ENCODE measurements at regions not wholly inside any gene's neighbourhood (a gene's known extent, or its start where the extent isn't known, plus 50 kb on each side); places are given as distances from the start of the nearest gene placed in this dataset.

DNA sequence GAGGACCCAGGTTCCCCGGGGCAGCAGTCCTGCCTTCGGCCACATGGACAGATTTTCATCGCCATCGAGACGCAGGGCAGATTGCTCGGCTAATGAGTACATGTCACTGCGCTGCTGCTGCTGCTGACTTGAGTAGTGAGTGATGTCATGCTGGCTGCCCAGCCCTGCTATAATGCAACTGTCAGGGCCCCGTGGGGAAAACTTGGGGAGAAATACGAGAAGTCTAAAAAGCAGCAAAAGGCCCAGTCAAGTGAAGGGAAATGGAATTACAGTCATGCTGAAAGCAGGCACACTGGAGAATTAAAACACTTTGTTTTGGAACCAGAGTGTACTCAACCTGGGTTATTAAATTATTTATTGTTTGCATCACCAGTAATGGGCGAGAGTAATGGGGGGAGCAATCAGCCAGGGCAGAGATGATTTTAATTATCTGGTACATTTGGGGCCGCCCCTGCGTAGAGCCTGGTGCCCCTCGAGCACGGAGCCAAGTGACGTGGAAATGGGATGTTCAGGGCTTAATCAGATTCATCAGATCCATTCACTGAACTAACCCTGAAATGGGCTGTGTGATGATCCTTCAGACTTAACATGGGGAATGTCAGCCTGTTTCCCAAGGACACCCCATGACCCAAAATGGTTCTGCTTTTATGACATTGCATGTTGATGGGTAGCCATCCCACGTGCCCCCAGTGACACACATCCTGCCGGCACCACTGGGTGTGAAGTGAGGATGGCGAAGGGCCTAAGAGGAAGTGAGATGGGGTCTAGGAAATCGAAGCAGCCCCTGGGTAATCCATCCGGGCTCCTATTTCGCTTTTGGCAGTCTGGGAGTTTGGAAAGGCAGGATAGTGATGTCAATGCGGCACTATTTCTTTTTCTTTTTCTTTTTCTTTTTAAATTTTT is 241.6 kb upstream of the CADM1 start:
- Histone ChIP-seq H3K79me2 (ENCODE audit: insufficient read depth, low read length) (no peaks in the 10 kb centered on the region), H2AFZ (ENCODE audit: low read length) (no peak overlapping the region), H4K20me1 (ENCODE audit: insufficient read depth, low read length) (no peaks in the 10 kb centered on the region), H3K4me3 (replicated peaks in 1 of 3; ENCODE audit: insufficient read depth in 1 of 3, low read depth in 2 of 3, low read length in 3 of 3) (no peak overlapping the region), H3K36me3 (replicated peaks in 1 of 2; ENCODE audit: control insufficient read depth in 1 of 2, insufficient read depth in 2 of 2, low read length in 2 of 2) (no peaks in the 10 kb centered on the region), H3K9me3 (ENCODE audit: low read length) (no peaks in the 10 kb centered on the region), H3K4me1 (ENCODE audit: insufficient read depth, low read length) (no peaks in the 10 kb centered on the region), H3K27ac (ENCODE audit: extremely low read length, insufficient read depth, low read length) (no peak overlapping the region), H3K27me3 (ENCODE audit: control insufficient read depth in 1 of 2, insufficient read depth in 2 of 2, low read length in 2 of 2) (peaks cover 0 to 15% of the 10 kb centered on the region in 2 experiments; a peak in 3 of 5 replicates), H3K9ac (ENCODE audit: insufficient read depth, low read depth, low read length) (no peak overlapping the region), H3K4me2 (ENCODE audit: low read depth, low read length) (no peak overlapping the region)
- intact Hi-C loops (cut with micrococcal nuclease; ENCODE audit: unreplicated experiment) (no loop called here), in situ Hi-C loops (cut with HindIII; ENCODE audit: extremely low pct_ligation_motif_present, low pct_unique_long_range_greater_than_20kb) (no loop called here)
- FAIRE-seq (no peak), ATAC-seq (no peak), DNase-seq (ENCODE audit: low spot score) (no peak)
- ChIA-PET POLR2A (no interaction called here), CTCF (ENCODE audit: low intra/inter-chr PET ratio, low total read pairs) (no interaction called here)
- BruUV-seq (replicated peaks), result no TSS peak
- 44% methylated on average over 20 of the region's 22 CpGs for WGBS (ENCODE audit: low lambda C conversion rate)
- TF ChIP-seq, protein P1, sequence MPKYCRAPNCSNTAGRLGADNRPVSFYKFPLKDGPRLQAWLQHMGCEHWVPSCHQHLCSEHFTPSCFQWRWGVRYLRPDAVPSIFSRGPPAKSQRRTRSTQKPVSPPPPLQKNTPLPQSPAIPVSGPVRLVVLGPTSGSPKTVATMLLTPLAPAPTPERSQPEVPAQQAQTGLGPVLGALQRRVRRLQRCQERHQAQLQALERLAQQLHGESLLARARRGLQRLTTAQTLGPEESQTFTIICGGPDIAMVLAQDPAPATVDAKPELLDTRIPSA (CRISPR knock-in tag; IDR thresholded peaks at IDR 0.05; ENCODE audit: borderline replicate concordance), result no peak
- TF ChIP-seq ZNF773 (CRISPR knock-in tag; IDR thresholded peaks at IDR 0.05; ENCODE audit: borderline replicate concordance) (no peak), ZNF615 (CRISPR knock-in tag; IDR thresholded peaks at IDR 0.05; ENCODE audit: borderline replicate concordance) (no peak), ZNF747 (CRISPR knock-in tag; IDR thresholded peaks at IDR 0.05; ENCODE audit: borderline replicate concordance) (no peak), ZBTB7B (CRISPR knock-in tag; IDR thresholded peaks at IDR 0.05) (no peak), ZNF556 (CRISPR knock-in tag; IDR thresholded peaks at IDR 0.05; ENCODE audit: borderline replicate concordance) (no peak), ZNF577 (CRISPR knock-in tag; IDR thresholded peaks at IDR 0.05; ENCODE audit: borderline replicate concordance, low read depth) (no peak), MEIS1 (CRISPR knock-in tag; IDR thresholded peaks at IDR 0.05; ENCODE audit: borderline replicate concordance) (no peak), CBX1 (IDR thresholded peaks at IDR 0.05; ENCODE audit: low read depth) (no peak), AGO1 (IDR thresholded peaks at IDR 0.05; ENCODE audit: low read depth, low read length, poor library complexity, severe bottlenecking) (no peak), CREB1 (IDR thresholded peaks at IDR 0.05) (no peak), CREB1 (CRISPR knock-in tag; IDR thresholded peaks at IDR 0.05) (no peak), NPAS2 (CRISPR knock-in tag; IDR thresholded peaks at IDR 0.05; ENCODE audit: borderline replicate concordance) (no peak), BHLHE40 (IDR thresholded peaks at IDR 0.05; ENCODE audit: low read length) (no peak), RARA (CRISPR knock-in tag; IDR thresholded peaks at IDR 0.05) (no peak), ZNF350 (CRISPR knock-in tag; IDR thresholded peaks at IDR 0.05; ENCODE audit: borderline replicate concordance, low read depth) (no peak)
- TF ChIP-seq, protein P2, sequence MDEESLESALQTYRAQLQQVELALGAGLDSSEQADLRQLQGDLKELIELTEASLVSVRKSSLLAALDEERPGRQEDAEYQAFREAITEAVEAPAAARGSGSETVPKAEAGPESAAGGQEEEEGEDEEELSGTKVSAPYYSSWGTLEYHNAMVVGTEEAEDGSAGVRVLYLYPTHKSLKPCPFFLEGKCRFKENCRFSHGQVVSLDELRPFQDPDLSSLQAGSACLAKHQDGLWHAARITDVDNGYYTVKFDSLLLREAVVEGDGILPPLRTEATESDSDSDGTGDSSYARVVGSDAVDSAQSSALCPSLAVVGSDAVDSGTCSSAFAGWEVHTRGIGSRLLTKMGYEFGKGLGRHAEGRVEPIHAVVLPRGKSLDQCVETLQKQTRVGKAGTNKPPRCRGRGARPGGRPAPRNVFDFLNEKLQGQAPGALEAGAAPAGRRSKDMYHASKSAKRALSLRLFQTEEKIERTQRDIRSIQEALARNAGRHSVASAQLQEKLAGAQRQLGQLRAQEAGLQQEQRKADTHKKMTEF (CRISPR knock-in tag; IDR thresholded peaks at IDR 0.05), result no peak
- TF ChIP-seq, protein P3, sequence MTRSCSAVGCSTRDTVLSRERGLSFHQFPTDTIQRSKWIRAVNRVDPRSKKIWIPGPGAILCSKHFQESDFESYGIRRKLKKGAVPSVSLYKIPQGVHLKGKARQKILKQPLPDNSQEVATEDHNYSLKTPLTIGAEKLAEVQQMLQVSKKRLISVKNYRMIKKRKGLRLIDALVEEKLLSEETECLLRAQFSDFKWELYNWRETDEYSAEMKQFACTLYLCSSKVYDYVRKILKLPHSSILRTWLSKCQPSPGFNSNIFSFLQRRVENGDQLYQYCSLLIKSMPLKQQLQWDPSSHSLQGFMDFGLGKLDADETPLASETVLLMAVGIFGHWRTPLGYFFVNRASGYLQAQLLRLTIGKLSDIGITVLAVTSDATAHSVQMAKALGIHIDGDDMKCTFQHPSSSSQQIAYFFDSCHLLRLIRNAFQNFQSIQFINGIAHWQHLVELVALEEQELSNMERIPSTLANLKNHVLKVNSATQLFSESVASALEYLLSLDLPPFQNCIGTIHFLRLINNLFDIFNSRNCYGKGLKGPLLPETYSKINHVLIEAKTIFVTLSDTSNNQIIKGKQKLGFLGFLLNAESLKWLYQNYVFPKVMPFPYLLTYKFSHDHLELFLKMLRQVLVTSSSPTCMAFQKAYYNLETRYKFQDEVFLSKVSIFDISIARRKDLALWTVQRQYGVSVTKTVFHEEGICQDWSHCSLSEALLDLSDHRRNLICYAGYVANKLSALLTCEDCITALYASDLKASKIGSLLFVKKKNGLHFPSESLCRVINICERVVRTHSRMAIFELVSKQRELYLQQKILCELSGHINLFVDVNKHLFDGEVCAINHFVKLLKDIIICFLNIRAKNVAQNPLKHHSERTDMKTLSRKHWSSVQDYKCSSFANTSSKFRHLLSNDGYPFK (CRISPR knock-in tag; IDR thresholded peaks at IDR 0.05; ENCODE audit: borderline replicate concordance), result no peak
- TF ChIP-seq, protein P4, sequence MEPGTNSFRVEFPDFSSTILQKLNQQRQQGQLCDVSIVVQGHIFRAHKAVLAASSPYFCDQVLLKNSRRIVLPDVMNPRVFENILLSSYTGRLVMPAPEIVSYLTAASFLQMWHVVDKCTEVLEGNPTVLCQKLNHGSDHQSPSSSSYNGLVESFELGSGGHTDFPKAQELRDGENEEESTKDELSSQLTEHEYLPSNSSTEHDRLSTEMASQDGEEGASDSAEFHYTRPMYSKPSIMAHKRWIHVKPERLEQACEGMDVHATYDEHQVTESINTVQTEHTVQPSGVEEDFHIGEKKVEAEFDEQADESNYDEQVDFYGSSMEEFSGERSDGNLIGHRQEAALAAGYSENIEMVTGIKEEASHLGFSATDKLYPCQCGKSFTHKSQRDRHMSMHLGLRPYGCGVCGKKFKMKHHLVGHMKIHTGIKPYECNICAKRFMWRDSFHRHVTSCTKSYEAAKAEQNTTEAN (CRISPR knock-in tag; conservative IDR thresholded peaks at IDR 0.05), result no peak

Measured in HepG2 (cell line).